PC-3 (cell line): ENCODE measurements at regions not wholly inside any gene's neighbourhood (a gene's known extent, or its start where the extent isn't known, plus 50 kb on each side); places are given as distances from the start of the nearest gene placed in this dataset.

Experiments
- ATAC-seq: fragments of 200-7000 bp; cut with Tn5 transposase; 2 replicates; pipeline ENCODE4 v1.9.1; 2020; ENCODE audit warnings: mild to moderate bottlenecking, moderate library complexity
- BruUV-seq: library from RNA; stranded (reverse); fragments of 400-500 nt; replicated peaks from 2 replicates; lab custom pipeline; 2021; lab: Mats Ljungman, UMichigan
- CTCF ChIA-PET: fragments of 300-600 bp; sonication (Branson Sonifier 250); formaldehyde crosslinking; loops from one replicate; lab custom pipeline; 2022; ENCODE audit warnings: antibody characterized with exemption; lab: Charles Lee
- POLR2A ChIA-PET: fragments of 300-600 bp; sonication (Branson Sonifier 250); formaldehyde crosslinking; loops from one replicate; lab custom pipeline; 2022; ENCODE audit warnings: antibody characterized with exemption; ENCODE audit not compliant: unreplicated experiment; lab: Charles Lee
- DNase-seq: peaks from one replicate; pipeline ENCODE4 v3.0.0-alpha.2; 2015
- H2AFZ ChIP-seq: fragments of 300-600 bp; sonication (generic); 2 replicates; pipeline ENCODE4 v1.6.0; 2016; ENCODE audit warnings: antibody characterized with exemption, low read length
- H3F3A ChIP-seq: fragments of 300-600 bp; sonication (generic); one replicate; pipeline ENCODE4 v1.6.0; 2017; ENCODE audit warnings: antibody characterized with exemption, low read length, control low read depth, mild to moderate bottlenecking; ENCODE audit not compliant: unreplicated experiment
- H3K27ac ChIP-seq: fragments of 300-600 bp; sonication (generic); 2 replicates; pipeline ENCODE4 v1.5.1; 2016; ENCODE audit warnings: mild to moderate bottlenecking, low read length
- H3K27me3 ChIP-seq: fragments of 300-600 bp; sonication (generic); 2 replicates; pipeline ENCODE4 v1.6.1; 2016; ENCODE audit warnings: low read length, mixed read lengths
- H3K36me3 ChIP-seq: fragments of 300-600 bp; sonication (generic); 2 replicates; pipeline ENCODE4 v1.6.1; 2016; ENCODE audit warnings: low read depth, mixed run types, low read length, mixed read lengths
- H3K4me1 ChIP-seq: fragments of 300-600 bp; sonication (generic); 2 replicates; pipeline ENCODE4 v1.5.1; 2016; ENCODE audit warnings: low read length; ENCODE audit not compliant: insufficient read depth
- H3K4me2 ChIP-seq: fragments of 300-600 bp; sonication (generic); 2 replicates; pipeline ENCODE4 v1.6.0; 2016; ENCODE audit warnings: low read length
- H3K4me3 ChIP-seq: fragments of 300-600 bp; sonication (generic); 2 replicates; pipeline ENCODE4 v1.5.1; 2016; ENCODE audit warnings: mild to moderate bottlenecking, low read length, mixed read lengths
- H3K79me2 ChIP-seq: fragments of 300-600 bp; sonication (generic); 2 replicates; pipeline ENCODE4 v1.6.1; 2017; ENCODE audit warnings: low read length, mixed read lengths
- H3K9ac ChIP-seq: fragments of 300-600 bp; sonication (generic); 2 replicates; pipeline ENCODE4 v1.6.0; 2016; ENCODE audit warnings: mild to moderate bottlenecking, low read length
- H3K9me2 ChIP-seq: fragments of 300-600 bp; sonication (generic); replicated peaks from 2 replicates; pipeline ENCODE4 v1.6.1; 2016; ENCODE audit warnings: mixed run types, low read length, mixed read lengths
- H3K9me3 ChIP-seq: fragments of 300-600 bp; sonication (generic); 2 replicates; pipeline ENCODE4 v1.6.1; 2016; ENCODE audit warnings: low read length, mixed read lengths
- H4K20me1 ChIP-seq: fragments of 300-600 bp; sonication (generic); 2 replicates; pipeline ENCODE4 v1.6.1; 2016; ENCODE audit warnings: low read length, mixed read lengths
- CTCF ChIP-seq: fragments of 300-600 bp; sonication (generic); conservative IDR thresholded peaks from 2 replicates; pipeline ENCODE4 v1.5.1; 2017; ENCODE audit warnings: antibody characterized with exemption, low read depth, mild to moderate bottlenecking, low read length
- EZH2 ChIP-seq: fragments of 300-600 bp; sonication (generic); IDR thresholded peaks from one replicate; pipeline ENCODE4 v1.6.1; 2017; ENCODE audit warnings: antibody characterized with exemption, mild to moderate bottlenecking, low read length; ENCODE audit not compliant: unreplicated experiment
- EZH2phosphoT487 ChIP-seq: fragments of 300-600 bp; sonication (generic); IDR thresholded peaks from 2 replicates; pipeline ENCODE4 v1.6.1; 2018; ENCODE audit warnings: mild to moderate bottlenecking, antibody characterized with exemption, low read length, borderline replicate concordance
- intact Hi-C: fragments of 100-400 bp; cut with micrococcal nuclease; formaldehyde crosslinking; loops from 2 replicates; pipeline ENCODE4 v1.9.0; 2023

GRCh38 chr5:53827211-53827651, 266.8 kb downstream of the NDUFS4 start:
- ChIA-PET CTCF (no interaction called here), POLR2A (no interaction called here)
- BruUV-seq: no TSS peak
- Histone ChIP-seq H4K20me1 (no peaks in the 10 kb centered on the region), H3K36me3 (no peaks in the 10 kb centered on the region), H3K4me2 (no peak overlapping the region), H3K27me3 (no peaks in the 10 kb centered on the region), H3K79me2 (no peaks in the 10 kb centered on the region), H3K9me2 (no peaks in the 10 kb centered on the region), H2AFZ (no peak overlapping the region), H3K9ac (no peak overlapping the region), H3K4me3 (no peak overlapping the region), H3K27ac (no peak overlapping the region), H3K9me3 (no peaks in the 10 kb centered on the region), H3F3A (no peaks in the 10 kb centered on the region), H3K4me1 (no peaks in the 10 kb centered on the region)
- DNase-seq (no peak), ATAC-seq (no peak)
- TF ChIP-seq EZH2 (no peak), EZH2phosphoT487 (no peak), CTCF (no peak)
- intact Hi-C loops: no loop called here

- intact Hi-C loops: no loop called here
- H3K4me3 ChIP-seq: no peak overlapping the region
- no peak overlapping the region for H3K27ac ChIP-seq
- no peak for TF ChIP-seq EZH2
- no peak for TF ChIP-seq EZH2phosphoT487
- no peak for TF ChIP-seq CTCF
- BruUV-seq: no TSS peak
- CTCF ChIA-PET: no interaction called here
- POLR2A ChIA-PET: no interaction called here
- H3F3A ChIP-seq: no peaks in the 10 kb centered on the region
- no peak overlapping the region for H3K9ac ChIP-seq
- DNase-seq (no peak), ATAC-seq (no peak)
- no peak overlapping the region for H3K4me2 ChIP-seq
- no peaks in the 10 kb centered on the region for H3K9me3 ChIP-seq
- no peaks in the 10 kb centered on the region for H3K36me3 ChIP-seq
- no peaks in the 10 kb centered on the region for H4K20me1 ChIP-seq
- H3K4me1 ChIP-seq: no peaks in the 10 kb centered on the region
- H3K9me2 ChIP-seq: no peaks in the 10 kb centered on the region
- H3K79me2 ChIP-seq: no peaks in the 10 kb centered on the region
- H2AFZ ChIP-seq: no peak overlapping the region
- H3K27me3 ChIP-seq: no peaks in the 10 kb centered on the region
Observed at GRCh38 chr5:53831496-53831895, 271.1 kb downstream of the NDUFS4 start.
